Loucy (cell line): ENCODE measurements at regions not wholly inside any gene's neighbourhood (a gene's known extent, or its start where the extent isn't known, plus 50 kb on each side); places are given as distances from the start of the nearest gene placed in this dataset.

Experiments used
- EZH2phosphoT487 ChIP-seq: fragments of 200-600 bp; IDR thresholded peaks from 2 replicates; pipeline ENCODE4 v1.6.1; 2018; ENCODE audit warnings: antibody characterized with exemption, mild to moderate bottlenecking, moderate library complexity, borderline replicate concordance
- TF ChIP-seq, protein P1 (sequence below): fragments of 200-600 bp; sonication (generic); conservative IDR thresholded peaks from 2 replicates; pipeline ENCODE4 v1.5.1; 2014; ENCODE audit warnings: mild to moderate bottlenecking, antibody characterized with exemption, low read length

DNA sequence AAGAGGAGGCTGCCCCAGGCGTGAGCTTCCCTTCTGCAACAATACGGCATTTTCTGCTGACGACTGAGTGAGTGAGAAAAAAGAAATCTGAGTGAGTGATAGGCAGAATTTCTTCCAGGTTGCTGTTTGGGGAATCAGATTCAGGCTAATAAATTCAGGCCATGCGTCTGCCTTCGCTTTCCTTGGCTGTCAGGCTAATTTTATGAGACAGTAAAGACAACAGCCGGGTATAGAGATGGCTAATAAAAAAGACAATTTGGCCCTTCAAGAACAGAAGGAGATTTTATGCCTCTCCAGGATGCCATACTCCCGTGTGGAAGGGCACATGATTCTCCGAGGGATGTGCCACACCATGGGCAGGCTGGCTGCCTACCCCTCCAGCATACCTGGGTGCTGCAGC, 145.9 kb upstream of the UBL3 start:
- TF ChIP-seq, protein P1, sequence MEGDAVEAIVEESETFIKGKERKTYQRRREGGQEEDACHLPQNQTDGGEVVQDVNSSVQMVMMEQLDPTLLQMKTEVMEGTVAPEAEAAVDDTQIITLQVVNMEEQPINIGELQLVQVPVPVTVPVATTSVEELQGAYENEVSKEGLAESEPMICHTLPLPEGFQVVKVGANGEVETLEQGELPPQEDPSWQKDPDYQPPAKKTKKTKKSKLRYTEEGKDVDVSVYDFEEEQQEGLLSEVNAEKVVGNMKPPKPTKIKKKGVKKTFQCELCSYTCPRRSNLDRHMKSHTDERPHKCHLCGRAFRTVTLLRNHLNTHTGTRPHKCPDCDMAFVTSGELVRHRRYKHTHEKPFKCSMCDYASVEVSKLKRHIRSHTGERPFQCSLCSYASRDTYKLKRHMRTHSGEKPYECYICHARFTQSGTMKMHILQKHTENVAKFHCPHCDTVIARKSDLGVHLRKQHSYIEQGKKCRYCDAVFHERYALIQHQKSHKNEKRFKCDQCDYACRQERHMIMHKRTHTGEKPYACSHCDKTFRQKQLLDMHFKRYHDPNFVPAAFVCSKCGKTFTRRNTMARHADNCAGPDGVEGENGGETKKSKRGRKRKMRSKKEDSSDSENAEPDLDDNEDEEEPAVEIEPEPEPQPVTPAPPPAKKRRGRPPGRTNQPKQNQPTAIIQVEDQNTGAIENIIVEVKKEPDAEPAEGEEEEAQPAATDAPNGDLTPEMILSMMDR, result no peak
- no peak for TF ChIP-seq EZH2phosphoT487
